ENCODE measurements at regions not wholly inside any gene's neighbourhood (a gene's known extent, or its start where the extent isn't known, plus 50 kb on each side); places are given as distances from the start of the nearest gene placed in this dataset.

GRCh38 chr16:73213732-73214455, 166.0 kb upstream of the ZFHX3 start:
- H3K79me2 ChIP-seq (ENCODE audit: insufficient read depth, low read length): no peaks in the 10 kb centered on the region

More at GRCh38 chr16:73213732-73214455, 166.0 kb upstream of the ZFHX3 start:
- WGBS (ENCODE audit: low lambda C conversion rate): 49% methylated on average over 10 of the region's 10 CpGs
- no peak for TF ChIP-seq REST (IDR thresholded peaks at IDR 0.05; ENCODE audit: borderline replicate concordance in 1 of 2, low read depth in 1 of 2, low read length in 2 of 2)
- no peak for TF ChIP-seq HMGXB4 (CRISPR knock-in tag; IDR thresholded peaks at IDR 0.05; ENCODE audit: borderline replicate concordance in 1 of 2, low read depth in 1 of 2)
- no peak for TF ChIP-seq HOXA3 (CRISPR knock-in tag; IDR thresholded peaks at IDR 0.05)
- TF ChIP-seq ZNF749 (CRISPR knock-in tag; IDR thresholded peaks at IDR 0.05; ENCODE audit: borderline replicate concordance): no peak
- TF ChIP-seq ZNF841 (CRISPR knock-in tag; IDR thresholded peaks at IDR 0.05; ENCODE audit: borderline replicate concordance): no peak
- no peak for TF ChIP-seq CSRNP1 (CRISPR knock-in tag; IDR thresholded peaks at IDR 0.05)
- Histone ChIP-seq H3K4me3 (replicated peaks in 1 of 3; ENCODE audit: insufficient read depth in 1 of 3, low read depth in 2 of 3, low read length in 3 of 3) (no peak overlapping the region), H3K9ac (ENCODE audit: insufficient read depth, low read depth, low read length) (no peak overlapping the region), H3K27ac (ENCODE audit: extremely low read length, insufficient read depth, low read length) (no peak overlapping the region), H3K27me3 (ENCODE audit: control insufficient read depth in 1 of 2, insufficient read depth in 2 of 2, low read length in 2 of 2) (peaks cover 0 to 6% of the 10 kb centered on the region in 2 experiments; a peak in 3 of 5 replicates), H3K4me2 (ENCODE audit: low read depth, low read length) (no peak overlapping the region), H3K4me1 (ENCODE audit: insufficient read depth, low read length) (peaks cover 12% of the 10 kb centered on the region), H3K36me3 (replicated peaks in 1 of 2; ENCODE audit: control insufficient read depth in 1 of 2, insufficient read depth in 2 of 2, low read length in 2 of 2) (no peaks in the 10 kb centered on the region), H4K20me1 (ENCODE audit: insufficient read depth, low read length) (no peaks in the 10 kb centered on the region), H3K9me3 (ENCODE audit: low read length) (peaks cover 7% of the 10 kb centered on the region), H2AFZ (ENCODE audit: low read length) (no peak overlapping the region)
- intact Hi-C loops (cut with micrococcal nuclease; ENCODE audit: unreplicated experiment) (no loop called here), in situ Hi-C loops (cut with HindIII; ENCODE audit: extremely low pct_ligation_motif_present, low pct_unique_long_range_greater_than_20kb) (no loop called here)
- ChIA-PET POLR2A (no interaction called here), CTCF (ENCODE audit: low intra/inter-chr PET ratio, low total read pairs) (no interaction called here)
- no TSS peak for BruUV-seq (replicated peaks)
- FAIRE-seq: no peak
- no peak for DNase-seq (ENCODE audit: low spot score)
- no peak for ATAC-seq

Measured in HepG2 (cell line).